IMR-90 (cell line): ENCODE measurements at regions not wholly inside any gene's neighbourhood (a gene's known extent, or its start where the extent isn't known, plus 50 kb on each side); places are given as distances from the start of the nearest gene placed in this dataset.

ENCODE experiments used
- ATAC-seq: fragments of 200-7000 bp; cut with Tn5 transposase; 2 replicates; pipeline ENCODE4 v1.9.1; 2020; ENCODE audit warnings: low read depth, mild to moderate bottlenecking, moderate library complexity
- BruUV-seq: library from RNA; stranded (reverse); fragments of 400-500 nt; replicated peaks from 2 replicates; lab custom pipeline; 2021; lab: Mats Ljungman, UMichigan
- CTCF ChIA-PET: fragments of 300-600 bp; formaldehyde crosslinking; extraction: SDS; loops from one replicate; lab custom pipeline; 2021; ENCODE audit warnings: antibody characterized with exemption; lab: Yijun Ruan, JAX
- POLR2A ChIA-PET: fragments of 300-600 bp; sonication (Branson Sonifier 250); formaldehyde crosslinking; loops from one replicate; lab custom pipeline; 2022; ENCODE audit warnings: antibody characterized with exemption; ENCODE audit not compliant: unreplicated experiment; lab: Charles Lee
- DNase-seq: peaks from one replicate; pipeline ENCODE4 v3.0.0; 2013
- H2AFZ ChIP-seq: replicated peaks from 2 replicates; pipeline ENCODE3; 2013; ENCODE audit warnings: low read length, mild to moderate bottlenecking; ENCODE audit not compliant: poor library complexity
- H2AK5ac ChIP-seq: 2 replicates; pipeline ENCODE4 v1.6.1; 2013; ENCODE audit warnings: low read depth, low read length, inconsistent platforms
- H2AK9ac ChIP-seq: replicated peaks from 2 replicates; pipeline ENCODE3; 2013; ENCODE audit warnings: mild to moderate bottlenecking, low read depth, low read length, moderate library complexity; ENCODE audit not compliant: poor library complexity
- H2BK120ac ChIP-seq: 2 replicates; pipeline ENCODE4 v1.6.1; 2013; ENCODE audit warnings: low read depth, low read length, inconsistent platforms
- H2BK15ac ChIP-seq: 3 replicates; pipeline ENCODE4 v1.6.1; 2013; ENCODE audit warnings: low read depth, low read length, inconsistent platforms
- H2BK20ac ChIP-seq: 2 replicates; pipeline ENCODE4 v1.6.1; 2013; ENCODE audit warnings: low read depth, mild to moderate bottlenecking, inconsistent platforms, low read length, moderate library complexity
- H2BK5ac ChIP-seq: 2 replicates; pipeline ENCODE4 v1.6.1; 2013; ENCODE audit warnings: mild to moderate bottlenecking, low read depth, low read length, inconsistent platforms; ENCODE audit not compliant: poor library complexity, severe bottlenecking
- H3K14ac ChIP-seq: replicated peaks from 2 replicates; pipeline ENCODE4 v1.6.1; 2013; ENCODE audit warnings: low read depth, low read length, inconsistent platforms
- H3K18ac ChIP-seq: 2 replicates; pipeline ENCODE4 v1.6.1; 2013; ENCODE audit warnings: low read depth, low read length, control low read depth
- H3K23ac ChIP-seq: 2 replicates; pipeline ENCODE4 v1.6.1; 2013; ENCODE audit warnings: low read depth, low read length, inconsistent platforms
- H3K27ac ChIP-seq: 2 replicates; pipeline ENCODE4 v1.5.1; 2013; ENCODE audit warnings: mild to moderate bottlenecking, control low read depth, low read length; ENCODE audit not compliant: insufficient read depth
- H3K27me3 ChIP-seq: 2 replicates; pipeline ENCODE4 v1.6.1; 2013; ENCODE audit warnings: low read length; ENCODE audit not compliant: control insufficient read depth, insufficient read depth
- H3K36me3 ChIP-seq: 2 replicates; pipeline ENCODE4 v1.6.1; 2013; ENCODE audit warnings: low read length, mixed read lengths; ENCODE audit not compliant: control insufficient read depth, insufficient read depth
- H3K4ac ChIP-seq: 2 replicates; pipeline ENCODE4 v1.6.1; 2013; ENCODE audit warnings: low read depth, low read length, inconsistent platforms
- H3K4me1 ChIP-seq: 2 replicates; pipeline ENCODE4 v1.6.1; 2013; ENCODE audit warnings: low read length, mixed read lengths; ENCODE audit not compliant: control insufficient read depth, insufficient read depth
- H3K4me2 ChIP-seq: 2 replicates; pipeline ENCODE4 v1.6.1; 2013; ENCODE audit warnings: low read depth, mild to moderate bottlenecking, control low read depth, low read length, moderate library complexity
- H3K4me3 ChIP-seq: 2 replicates; pipeline ENCODE4 v1.5.1; 2013; ENCODE audit warnings: low read depth, mild to moderate bottlenecking, control low read depth, low read length, moderate library complexity; ENCODE audit not compliant: insufficient read depth
- H3K56ac ChIP-seq: 2 replicates; pipeline ENCODE4 v1.6.1; 2013; ENCODE audit warnings: low read length, inconsistent platforms; ENCODE audit not compliant: insufficient read depth; ENCODE audit errors: extremely low read depth
- H3K79me1 ChIP-seq, 2 experiments: 2 replicates each; pipeline ENCODE4 v1.6.1; 2013; ENCODE audit warnings: low read length in 2 of 2, inconsistent platforms in 1 of 2, low read depth in 1 of 2
- H3K9ac ChIP-seq: 2 replicates; pipeline ENCODE4 v1.6.1; 2013; ENCODE audit warnings: low read depth, low read length, control low read depth
- H3K9me1 ChIP-seq: 2 replicates; pipeline ENCODE4 v1.6.1; 2013; ENCODE audit warnings: low read length, inconsistent platforms; ENCODE audit not compliant: insufficient read depth
- H3K9me3 ChIP-seq: 2 replicates; pipeline ENCODE4 v1.6.1; 2013; ENCODE audit warnings: low read length; ENCODE audit not compliant: control insufficient read depth, insufficient read depth
- H4K20me1 ChIP-seq: 2 replicates; pipeline ENCODE4 v1.6.1; 2013; ENCODE audit warnings: low read length, inconsistent platforms; ENCODE audit not compliant: insufficient read depth
- H4K5ac ChIP-seq: 2 replicates; pipeline ENCODE4 v1.6.1; 2013; ENCODE audit warnings: mild to moderate bottlenecking, low read depth, low read length, control low read depth
- H4K8ac ChIP-seq, 2 experiments: 2 replicates each; pipeline ENCODE4 v1.6.1; 2013; ENCODE audit warnings: low read depth in 2 of 2, low read length in 2 of 2, control low read depth in 1 of 2, inconsistent platforms in 1 of 2
- H4K91ac ChIP-seq: 2 replicates; pipeline ENCODE4 v1.6.1; 2013; ENCODE audit warnings: low read depth, low read length, inconsistent platforms; ENCODE audit not compliant: insufficient read depth
- RFX5 ChIP-seq: IDR thresholded peaks from 2 replicates; pipeline ENCODE4 v1.8.0; 2012; ENCODE audit warnings: low read depth, mild to moderate bottlenecking, low read length, moderate library complexity
- WGBS, 2 experiments: methylation state at CpG; one replicate each; pipeline versions ENCODE4 v1.1.5 to v1.1.7; 2013; ENCODE audit warnings: missing lambda C conversion rate in 2 of 2; ENCODE audit not compliant: insufficient read length in 1 of 2; ENCODE audit errors: extremely low coverage in 2 of 2; 5-methylcytosine and 5-hydroxymethylcytosine counted together
- dilution Hi-C: fragments of 300-500 bp; cut with HindIII; formaldehyde crosslinking; loops from one replicate; pipeline ENCODE4 v1.14.3; 2018; ENCODE audit warnings: low sequenced_read_pairs; ENCODE audit not compliant: unreplicated experiment
- in situ Hi-C: fragments of 300-500 bp; cut with MboI; formaldehyde crosslinking; loops from 3 replicates; pipeline ENCODE4 v1.14.3; 2019; ENCODE audit warnings: low sequenced_read_pairs, inconsistent platforms, mixed read lengths
- intact Hi-C: fragments of 100-400 bp; cut with micrococcal nuclease; formaldehyde crosslinking; loops from 2 replicates; pipeline ENCODE4 v1.10.0; 2022

GRCh38 chr2:167759531-167759930, 487.9 kb downstream of the STK39 start:
- POLR2A ChIA-PET, result no interaction called here
- no peak overlapping the region for H2BK20ac ChIP-seq
- no peak overlapping the region for H4K5ac ChIP-seq
- no peak for DNase-seq
- H2BK120ac ChIP-seq, result no peak overlapping the region
- H3K18ac ChIP-seq, result no peak overlapping the region
- H2BK5ac ChIP-seq, result no peak overlapping the region
- no peak overlapping the region for H3K14ac ChIP-seq
- H2AK9ac ChIP-seq, result no peak overlapping the region
- ATAC-seq, result no peak
- H3K9me3 ChIP-seq, result no peaks in the 10 kb centered on the region; the same call in 1 of the 2 replicates
- H3K9me1 ChIP-seq, result no peaks in the 10 kb centered on the region
- H3K36me3 ChIP-seq, result no peaks in the 10 kb centered on the region
- CTCF ChIA-PET, result no interaction called here
- no peak overlapping the region for H3K27ac ChIP-seq
- H2AFZ ChIP-seq, result no peak overlapping the region
- H4K91ac ChIP-seq, result no peak overlapping the region
- in situ Hi-C loops (no loop called here), intact Hi-C loops (no loop called here), dilution Hi-C loops (no loop called here)
- H3K4ac ChIP-seq, result no peak overlapping the region
- no peak overlapping the region for H3K56ac ChIP-seq
- no peak overlapping the region for H3K4me2 ChIP-seq
- H2BK15ac ChIP-seq, result no peak overlapping the region
- H3K27me3 ChIP-seq, result no peaks in the 10 kb centered on the region
- H2AK5ac ChIP-seq, result no peak overlapping the region
- H3K4me3 ChIP-seq, result no peak overlapping the region
- TF ChIP-seq RFX5, result no peak
- no CpG with 5 or more reads among the region's 3 CpGs for WGBS, 2 experiments
- H3K4me1 ChIP-seq, result no peaks in the 10 kb centered on the region
- H3K9ac ChIP-seq, result no peak overlapping the region
- BruUV-seq, result no TSS peak
- H3K79me1 ChIP-seq, result no peaks in the 10 kb centered on the region
- H3K23ac ChIP-seq, result no peak overlapping the region
- H4K20me1 ChIP-seq, result no peaks in the 10 kb centered on the region
- H4K8ac ChIP-seq, result no peak overlapping the region
